ENCODE measurements at regions not wholly inside any gene's neighbourhood (a gene's known extent, or its start where the extent isn't known, plus 50 kb on each side); places are given as distances from the start of the nearest gene placed in this dataset.

DNA sequence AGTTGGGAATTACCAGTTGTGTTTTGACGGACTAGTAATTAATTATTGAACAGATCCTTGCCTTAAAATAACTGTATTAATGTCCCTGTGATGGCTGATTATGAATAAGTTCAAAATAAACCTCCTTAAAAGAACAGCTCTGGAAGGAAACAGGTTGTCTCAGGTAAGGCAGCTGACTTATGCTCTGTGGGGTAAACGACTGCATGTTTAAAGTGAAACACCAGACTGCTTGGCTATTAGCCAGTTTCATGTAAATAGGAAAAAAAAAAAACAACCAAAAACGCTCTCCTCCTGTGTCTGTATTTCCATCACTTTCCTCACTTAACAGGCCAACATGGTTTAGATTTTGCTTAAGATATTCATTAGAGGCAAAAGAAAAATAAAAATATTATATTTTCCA is 243.6 kb downstream of the TMEM182 start:
- TF ChIP-seq POLR2AphosphoS5 (IDR thresholded peaks at IDR 0.05): no peak
- no peak for TF ChIP-seq POLR2A (IDR thresholded peaks at IDR 0.05)
